Stimulated activated CD4-positive, alpha-beta T cell treated with anti-CD3 and anti-CD28 coated beads, TNF-alpha, amount 100 ng/mL, for 48 hours (primary cell): ENCODE measurements at regions not wholly inside any gene's neighbourhood (a gene's known extent, or its start where the extent isn't known, plus 50 kb on each side); places are given as distances from the start of the nearest gene placed in this dataset.

ENCODE experiments used
- DNase-seq, 3 donors: peaks; one replicate each; pipeline ENCODE4 v3.0.0-alpha.2; 2020; ENCODE audit warnings: low read depth in 3 of 3

DNA sequence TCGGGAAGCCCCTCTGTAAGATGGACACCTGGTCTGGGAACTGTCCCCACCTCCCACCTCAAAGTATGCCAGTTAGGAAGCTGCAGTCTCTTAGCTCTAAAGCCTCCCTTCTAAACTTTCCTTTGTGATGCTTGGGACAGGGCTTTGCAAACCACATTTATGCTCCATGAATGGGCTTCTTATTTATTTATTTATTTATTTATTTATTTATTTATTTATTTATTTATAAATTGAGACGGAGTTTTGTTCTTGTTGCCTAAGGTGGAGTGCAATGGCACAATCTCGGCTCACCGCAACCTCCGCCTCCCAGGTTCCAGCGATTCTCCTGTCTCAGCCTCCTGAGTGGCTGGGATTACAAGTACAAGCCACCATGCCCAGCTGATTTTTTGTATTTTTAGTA, 1009.4 kb downstream of the TYW1 start:
- no peak for DNase-seq

DNA sequence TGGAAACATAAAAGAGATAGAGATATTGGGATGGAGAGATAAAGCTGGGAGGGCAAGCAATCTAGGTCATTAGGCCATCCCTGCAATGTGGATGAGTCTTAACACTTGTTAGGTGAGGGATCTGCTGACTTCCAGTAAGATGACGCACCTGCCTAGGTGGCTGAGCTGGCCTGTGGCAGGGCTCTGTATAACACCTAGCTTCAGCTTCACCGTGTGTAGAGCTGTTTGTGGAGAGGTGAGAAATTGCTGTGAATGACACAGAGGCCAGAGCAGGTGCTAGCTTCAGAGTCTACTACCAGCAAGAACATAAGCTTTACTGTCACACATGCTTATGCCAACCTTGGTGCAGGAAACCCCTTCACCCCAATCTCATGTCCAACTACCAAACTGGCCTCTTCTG, 1010.0 kb downstream of the TYW1 start:
- DNase-seq: no peak

DNA sequence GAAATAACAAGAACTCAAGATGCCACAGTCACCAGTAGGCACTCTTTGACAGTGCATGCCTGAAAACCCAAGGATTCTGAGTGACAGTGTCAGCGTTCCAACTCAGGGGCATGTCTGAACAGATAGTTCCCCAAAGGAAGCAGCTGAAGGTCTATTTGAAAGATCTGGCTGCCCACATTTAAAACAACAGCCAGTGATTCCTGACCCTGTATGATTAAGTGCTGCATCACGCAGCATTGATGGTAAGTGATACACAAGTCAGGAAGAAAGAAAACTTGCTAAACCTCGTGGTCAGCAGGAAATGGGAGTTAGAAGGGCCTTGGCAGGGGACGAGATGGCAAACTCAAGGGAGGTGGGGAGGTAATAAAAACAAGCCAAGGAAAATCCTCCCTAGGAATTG, 1013.1 kb downstream of the TYW1 start:
- no peak for DNase-seq

DNA sequence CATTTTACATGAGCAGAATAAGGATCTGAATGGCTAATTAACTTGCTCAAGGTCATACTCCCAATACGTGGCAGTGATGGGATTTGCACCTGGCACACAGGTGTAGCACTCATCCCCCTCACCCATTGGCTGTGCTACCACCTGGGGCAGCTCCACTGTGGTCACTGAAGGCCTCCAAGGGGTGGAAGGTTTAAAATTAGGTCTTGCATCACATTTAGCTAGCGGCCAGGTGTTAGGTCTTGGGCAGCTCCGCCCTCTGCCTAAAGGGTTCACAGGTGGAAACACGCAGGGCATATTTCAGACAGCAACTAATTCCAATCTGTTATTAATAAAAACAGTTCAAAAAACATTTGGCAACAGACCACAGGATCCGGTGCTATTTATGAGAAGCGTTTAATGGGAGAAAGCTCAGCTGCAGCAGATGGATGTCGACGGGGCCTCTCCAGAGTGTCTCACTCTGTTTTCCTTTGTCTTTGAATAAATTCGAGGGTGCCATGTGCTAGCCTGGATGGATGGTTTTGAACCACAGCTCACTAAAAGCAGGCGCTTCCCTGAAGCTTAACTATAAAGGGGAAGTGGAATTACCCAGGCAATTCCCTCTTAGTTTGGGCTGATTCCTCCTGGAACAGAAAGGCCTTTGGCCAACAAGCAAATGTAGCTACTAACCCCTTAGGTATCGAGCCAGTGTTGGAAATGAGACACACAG, 1017.6 kb downstream of the TYW1 start:
- DNase-seq: no peak

DNA sequence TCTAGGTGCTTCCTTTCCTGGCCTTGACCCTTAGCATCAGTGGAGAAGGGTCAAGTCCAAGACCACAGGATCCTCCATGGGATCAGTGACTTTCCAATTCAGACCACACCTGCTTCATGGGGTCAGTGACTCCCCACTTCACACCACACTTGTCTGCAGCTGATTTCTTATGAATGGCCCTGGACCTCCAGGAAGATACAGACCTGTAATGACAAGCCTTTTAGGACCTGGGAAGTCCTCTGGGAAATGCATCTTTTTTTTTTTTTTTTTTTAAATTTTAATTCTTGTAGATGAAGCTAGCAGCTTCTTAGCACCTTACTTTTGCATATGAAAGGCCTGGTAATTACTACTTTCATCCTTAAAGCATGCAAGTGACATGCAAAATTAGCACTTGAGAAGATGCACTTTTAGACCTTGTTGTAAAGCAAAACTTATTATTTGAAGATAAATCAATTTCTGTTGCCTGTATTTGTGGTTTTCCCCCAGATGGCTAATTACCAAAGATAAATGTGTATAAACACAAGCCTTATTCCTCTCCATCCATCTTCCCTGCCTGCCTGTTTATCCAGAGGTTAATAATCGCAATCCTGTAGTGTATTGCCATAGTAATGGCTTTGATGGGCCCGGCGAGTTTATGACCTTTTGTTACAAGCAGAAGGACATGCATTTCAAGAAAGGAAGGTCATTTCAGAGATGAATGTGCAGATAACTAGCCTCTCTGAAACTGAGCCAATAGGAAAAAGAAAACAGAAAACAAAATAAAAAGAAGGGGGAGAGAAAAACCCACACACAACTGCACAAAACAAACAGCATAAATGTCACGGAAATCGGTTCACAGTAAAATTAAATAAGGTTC, 1018.7 kb downstream of the TYW1 start:
- no peak for DNase-seq

DNA sequence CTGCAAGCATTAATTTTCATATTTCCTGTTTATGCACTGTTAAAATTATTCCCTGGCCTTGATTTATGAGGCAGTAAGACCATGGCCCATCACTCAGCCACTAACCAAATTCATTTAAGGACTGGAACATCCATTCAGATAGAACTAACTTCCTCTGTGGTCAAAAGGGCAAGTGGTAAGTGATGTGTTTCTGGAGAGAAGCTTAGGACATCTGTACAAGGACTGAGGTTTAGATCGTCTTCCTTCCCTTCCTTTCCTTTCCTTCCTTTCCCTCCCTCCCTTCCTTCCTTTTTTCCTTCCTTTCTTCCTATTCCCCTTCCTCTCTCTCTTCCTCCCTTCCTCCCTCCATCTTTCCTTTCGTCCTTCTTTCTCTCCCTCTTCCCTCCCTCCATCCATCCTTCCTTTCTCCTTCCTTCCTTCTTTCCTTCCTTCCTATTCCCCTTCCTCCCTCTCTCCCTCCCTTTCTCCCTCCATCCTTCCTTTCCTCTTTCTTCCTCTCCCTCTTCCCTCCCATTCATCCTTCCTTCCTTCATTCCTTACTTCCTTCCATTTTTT, 1019.4 kb downstream of the TYW1 start:
- DNase-seq: no peak

DNA sequence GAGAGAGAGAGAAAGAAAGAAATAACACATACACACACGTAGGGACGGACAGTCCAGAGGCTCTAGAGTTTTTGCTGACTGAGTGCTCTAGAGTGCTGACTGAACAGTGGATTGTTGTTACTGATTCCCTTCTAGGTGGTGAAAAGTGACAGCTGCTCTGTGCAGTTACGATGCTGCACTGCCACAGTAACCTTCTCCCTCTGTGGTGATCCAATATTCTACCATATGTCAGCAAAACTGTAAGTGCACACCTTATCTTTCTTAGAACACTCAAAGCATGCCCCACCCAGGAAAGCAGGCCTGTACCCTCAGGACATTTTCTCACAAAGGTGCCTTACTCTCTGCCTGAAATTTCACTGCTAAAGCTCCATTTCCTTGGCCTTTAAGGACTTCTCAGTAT, 1023.5 kb downstream of the TYW1 start:
- no peak for DNase-seq

DNA sequence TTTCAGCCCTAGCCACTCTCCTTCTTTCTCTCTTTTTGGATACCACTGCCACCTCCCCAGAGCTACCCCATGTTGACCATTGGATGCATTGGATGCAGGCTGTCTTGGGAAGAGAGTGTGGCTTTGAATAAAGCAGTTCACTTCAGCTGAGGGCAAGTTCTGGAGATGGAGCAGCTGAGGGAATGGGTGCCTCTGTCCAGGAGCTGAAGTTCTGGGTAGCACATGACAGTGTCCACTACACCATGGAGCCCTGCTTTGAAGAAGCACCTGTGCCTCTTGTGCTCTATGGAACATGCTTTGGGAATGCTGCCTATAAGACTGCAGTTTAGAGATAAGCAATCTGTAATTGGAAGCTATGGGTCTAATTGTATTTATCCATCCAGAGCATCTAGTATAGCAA, 1028.7 kb downstream of the TYW1 start:
- DNase-seq: no peak

DNA sequence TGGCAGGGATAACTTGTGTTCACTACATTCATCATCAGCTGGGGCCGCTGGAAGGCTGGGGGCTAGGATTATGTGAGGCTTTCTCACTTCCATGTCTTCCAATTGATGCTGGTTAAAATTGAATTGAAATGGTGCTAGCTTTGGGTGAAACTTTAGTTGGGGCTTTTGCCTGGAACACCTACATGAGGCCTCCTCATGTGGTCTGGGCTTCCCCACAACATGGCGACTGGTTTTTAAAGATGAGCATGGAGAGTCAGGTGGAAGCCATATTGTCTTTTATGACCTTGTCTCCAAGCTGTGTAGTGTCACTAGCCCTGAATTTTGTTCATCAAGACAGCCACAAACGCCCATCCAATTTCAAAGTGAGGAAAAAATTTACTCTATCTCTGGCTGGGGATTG, 1033.9 kb downstream of the TYW1 start:
- no peak for DNase-seq

DNA sequence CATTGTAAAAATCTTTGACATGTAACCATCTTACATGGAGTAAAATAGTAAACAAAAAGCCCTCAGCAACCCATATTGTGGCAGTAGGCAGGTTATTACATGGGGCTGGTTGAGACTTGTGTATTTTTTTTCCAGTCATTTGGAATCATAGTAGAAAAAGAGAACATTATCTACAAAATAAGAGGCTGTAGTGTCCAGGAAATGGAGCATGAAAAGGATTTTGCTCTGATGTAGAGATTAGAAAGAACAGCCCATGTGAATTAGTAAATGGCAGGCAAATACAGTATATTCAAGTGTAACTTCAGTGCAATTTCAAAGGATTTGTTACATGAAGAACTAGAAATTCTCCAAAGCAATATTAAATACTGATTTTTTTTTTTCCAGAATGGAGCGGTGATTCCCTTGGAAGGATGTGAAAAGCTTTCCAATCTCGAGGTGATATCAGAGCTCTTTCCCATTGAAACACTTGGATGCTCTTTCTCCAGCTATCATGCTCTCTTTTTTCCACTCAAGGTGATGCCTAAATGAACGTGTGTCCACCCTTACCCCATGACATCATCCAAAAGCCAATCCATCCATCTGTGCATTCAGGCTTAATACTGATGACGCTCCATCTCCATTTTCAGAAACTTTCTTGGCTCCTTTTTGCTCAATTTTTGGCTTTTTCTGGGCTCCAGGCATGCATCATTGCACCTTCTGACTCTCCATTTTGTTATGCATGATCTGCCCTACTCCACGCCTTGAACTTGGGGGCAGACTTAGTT, 1034.7 kb downstream of the TYW1 start:
- no peak for DNase-seq

DNA sequence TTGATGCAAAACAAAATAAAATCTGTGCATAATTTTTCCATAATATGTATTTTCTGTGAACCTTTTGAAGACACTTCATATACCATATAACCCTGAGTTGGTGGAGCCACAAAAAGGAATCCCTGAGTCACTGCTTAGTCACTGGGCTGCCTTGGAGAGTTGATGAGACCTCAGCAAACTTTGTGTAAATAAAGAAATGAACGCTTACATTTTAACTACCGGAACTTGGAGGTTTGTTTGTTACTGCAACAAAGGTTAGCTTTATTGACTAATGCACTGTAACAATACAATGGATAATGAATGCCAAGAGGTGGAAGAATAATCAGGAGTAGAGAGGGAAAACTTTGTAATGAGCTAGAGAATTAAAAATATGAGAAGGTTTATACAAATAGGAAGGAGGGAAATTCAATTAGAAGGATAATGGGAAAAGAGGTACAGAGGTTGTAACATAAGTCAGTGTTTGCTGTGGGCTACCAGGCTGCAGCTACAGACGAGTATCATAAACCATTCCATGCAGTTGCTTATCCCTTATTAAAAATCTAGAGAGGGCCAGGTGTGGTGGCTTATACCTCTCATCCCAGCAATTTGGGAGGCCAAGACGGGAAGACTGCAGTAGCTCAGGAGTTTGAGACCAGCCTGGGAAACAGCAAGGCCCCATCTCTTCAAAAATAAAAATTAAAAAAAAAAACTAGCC, 1042.1 kb downstream of the TYW1 start:
- no peak for DNase-seq

DNA sequence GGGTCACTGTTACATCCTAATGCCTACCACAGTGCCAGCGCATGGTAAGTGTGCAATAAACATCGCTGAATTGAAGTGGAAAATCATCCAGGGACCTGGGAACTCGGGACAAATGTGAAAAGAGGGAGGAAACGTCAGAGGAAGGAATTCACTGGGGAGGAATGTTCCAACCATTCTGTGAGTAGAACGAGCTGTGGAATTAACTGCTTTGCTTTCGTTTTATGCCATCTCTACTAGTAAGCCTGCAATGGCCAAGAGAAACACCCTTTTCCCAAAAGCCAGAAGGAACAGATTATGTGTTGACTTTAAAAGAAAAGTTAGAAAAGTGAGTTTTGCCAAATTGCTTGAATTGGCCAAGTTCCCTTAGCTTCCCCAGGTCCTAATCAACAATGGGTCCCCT, 1044.9 kb downstream of the TYW1 start:
- DNase-seq: no peak

DNA sequence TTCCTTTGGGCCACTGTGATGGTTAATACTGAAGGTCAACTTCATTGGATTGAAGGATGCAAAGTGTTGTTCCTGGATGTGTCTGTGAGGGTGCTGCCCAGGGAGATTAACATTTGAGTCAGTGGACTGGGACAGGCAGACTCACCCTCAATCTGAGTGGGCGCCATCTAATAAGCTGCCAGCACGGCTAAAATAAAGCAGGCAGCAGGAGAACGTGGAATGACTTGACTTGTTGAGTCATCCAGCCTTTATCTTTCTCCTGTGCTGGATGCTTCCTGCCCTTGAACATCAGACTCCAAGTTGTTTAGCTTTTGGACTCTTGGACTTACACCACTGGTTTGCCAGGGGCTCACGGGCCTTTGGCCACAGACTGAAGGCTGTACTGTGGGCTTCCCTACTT, 1046.9 kb downstream of the TYW1 start:
- DNase-seq: no peak

DNA sequence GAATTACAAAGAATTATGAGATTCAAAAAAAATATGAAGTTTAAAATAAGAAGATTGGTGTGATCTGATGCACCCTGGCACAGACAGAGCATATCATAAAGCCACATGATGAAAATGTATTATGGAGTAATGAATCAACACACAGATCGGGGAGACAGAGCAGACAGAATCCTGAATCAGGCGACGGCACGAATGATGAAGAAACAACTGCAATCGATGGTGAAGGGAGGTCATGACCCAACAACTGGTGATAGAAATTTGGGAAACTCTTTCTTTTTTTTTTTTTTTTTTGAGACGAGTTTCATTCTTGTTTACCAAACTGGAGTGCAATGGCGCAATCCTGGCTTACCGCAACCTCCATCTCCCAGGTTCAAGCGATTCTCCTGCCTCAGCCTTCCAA, 1054.0 kb downstream of the TYW1 start:
- DNase-seq: no peak

DNA sequence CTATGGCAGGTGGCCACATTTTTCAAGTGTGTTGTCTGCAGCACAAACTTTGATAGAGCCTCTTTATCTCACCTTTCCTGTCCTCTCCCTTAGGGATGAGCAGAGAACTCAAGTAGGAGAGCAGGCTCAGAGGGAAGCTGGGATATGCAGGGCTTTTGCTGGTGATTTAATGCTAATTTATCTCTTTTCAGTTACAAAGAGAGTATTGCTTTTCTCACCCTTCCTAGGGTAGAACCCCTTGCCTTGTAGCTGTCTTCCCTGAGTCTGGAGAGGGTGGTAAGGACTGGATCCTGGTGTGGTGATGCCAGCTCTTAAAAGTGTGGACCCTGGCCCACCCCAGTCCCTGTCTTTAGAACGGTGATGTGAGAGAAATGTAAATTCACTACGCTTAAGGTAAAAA, 1061.4 kb downstream of the TYW1 start:
- no peak for DNase-seq

DNA sequence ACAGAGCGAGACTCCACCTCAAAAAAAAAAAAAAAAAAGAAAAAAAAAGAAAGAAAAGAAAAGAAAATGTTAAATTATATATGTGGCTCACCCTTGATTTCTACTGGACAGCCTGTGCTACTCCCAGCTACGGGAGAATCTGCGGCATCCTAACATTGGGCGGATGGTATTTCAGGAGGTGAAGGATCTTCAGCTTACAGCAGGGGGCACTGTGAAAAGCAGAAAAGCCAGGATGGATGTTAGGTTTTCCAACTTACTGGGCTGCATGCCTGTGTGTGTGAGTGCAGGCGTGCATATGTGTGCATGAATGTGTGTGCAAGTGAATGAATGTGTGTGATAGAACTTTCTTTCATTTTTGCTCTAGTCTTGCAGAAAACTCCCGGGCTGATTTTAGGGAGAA, 1066.5 kb downstream of the TYW1 start:
- no peak for DNase-seq

DNA sequence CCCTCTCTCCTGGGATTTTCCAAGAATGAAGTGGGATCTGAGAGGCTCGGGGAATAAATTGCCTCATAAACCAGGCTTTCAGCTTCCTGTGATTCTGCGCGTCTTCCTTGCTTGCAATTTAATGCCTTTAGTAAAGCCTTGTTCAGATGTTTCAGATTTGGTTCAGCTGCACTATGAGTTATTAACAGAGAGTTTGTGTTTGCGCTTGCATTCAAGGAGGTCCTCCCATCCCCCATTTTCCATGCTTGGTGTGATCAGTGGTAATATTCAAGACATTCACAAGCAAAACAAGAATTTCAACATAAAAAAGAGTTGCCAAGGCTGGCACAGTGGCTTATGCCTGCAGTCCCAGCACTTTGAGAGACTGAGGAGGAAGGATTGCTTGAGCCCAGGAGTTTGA, 1068.9 kb downstream of the TYW1 start:
- no peak for DNase-seq

DNA sequence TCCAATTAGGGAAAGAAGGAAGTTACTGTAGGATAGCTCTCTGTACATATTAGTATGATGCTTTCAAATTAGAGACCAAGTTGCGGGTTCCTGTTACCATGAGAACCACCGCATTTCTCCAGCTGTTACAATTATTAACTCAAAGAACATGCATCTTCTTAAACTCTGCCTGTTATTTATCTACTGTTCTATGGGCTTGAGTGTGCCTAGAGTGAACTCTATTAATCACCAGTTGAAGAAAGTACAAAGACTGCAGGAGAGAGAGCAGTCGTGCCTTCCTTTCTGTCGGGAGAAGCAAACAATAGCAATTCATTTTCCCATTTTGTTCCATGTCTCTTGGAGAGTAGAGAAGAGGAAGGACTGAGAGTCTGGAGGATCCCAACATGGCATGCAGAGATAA, 1071.2 kb downstream of the TYW1 start:
- no peak for DNase-seq

DNA sequence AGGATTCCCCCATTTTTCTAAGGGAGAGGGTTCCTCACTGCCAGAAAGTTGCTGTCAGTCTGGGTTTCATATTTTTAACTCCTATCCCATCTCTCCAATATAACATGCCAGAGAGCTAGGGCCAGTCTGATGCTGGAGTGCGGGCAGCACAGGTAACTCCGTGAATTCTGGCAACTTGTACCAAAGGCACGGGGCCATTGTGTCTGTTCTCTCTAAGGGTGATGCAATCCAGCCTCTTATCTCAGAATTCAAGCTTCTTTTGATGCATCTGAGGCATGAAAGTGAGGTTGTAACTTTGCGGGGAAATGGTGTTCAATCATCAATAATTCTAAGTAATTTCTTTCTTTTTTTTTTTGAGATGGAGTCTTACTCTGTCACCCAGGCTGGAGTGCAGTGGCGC, 1074.4 kb downstream of the TYW1 start:
- DNase-seq: no peak

DNA sequence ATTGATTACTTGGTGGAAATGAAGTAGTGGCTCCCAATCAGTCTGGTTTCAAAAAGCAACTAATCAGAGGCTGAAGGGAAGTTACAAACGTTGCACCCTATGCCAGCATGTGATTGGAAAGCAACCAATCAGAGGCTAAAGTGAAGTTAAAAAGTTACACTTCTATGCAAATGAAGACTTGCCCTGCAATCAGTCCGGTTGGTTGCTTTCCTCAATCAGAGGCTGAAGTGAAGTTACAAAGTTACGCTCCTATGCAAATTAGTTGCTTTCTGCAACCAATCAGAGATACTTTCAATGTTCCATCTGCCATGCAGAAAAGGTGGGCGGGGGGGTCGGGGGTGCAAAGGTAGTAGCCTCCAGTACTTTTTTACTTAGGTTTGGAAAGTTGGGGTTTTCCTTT, 1077.1 kb downstream of the TYW1 start:
- DNase-seq: no peak

DNA sequence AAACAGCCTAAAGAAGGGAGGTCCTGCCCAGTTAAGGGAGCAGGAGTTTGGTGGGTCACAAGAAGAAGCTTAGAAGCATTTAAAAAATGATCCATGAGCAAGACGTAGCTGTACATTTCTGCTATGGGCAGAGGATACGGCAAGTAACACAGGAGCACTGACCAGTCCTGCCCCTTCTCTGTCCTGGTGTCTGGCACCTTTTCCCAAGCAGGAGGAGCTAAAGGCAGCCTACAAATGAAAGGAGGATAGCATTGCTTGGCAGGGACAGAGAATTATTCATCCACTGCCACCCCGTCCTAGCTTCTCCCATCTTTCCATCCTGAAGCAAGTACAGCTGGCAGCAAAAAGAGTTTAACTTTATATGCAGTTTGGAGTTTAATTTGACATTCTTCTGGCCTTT, 1077.6 kb downstream of the TYW1 start:
- no peak for DNase-seq

DNA sequence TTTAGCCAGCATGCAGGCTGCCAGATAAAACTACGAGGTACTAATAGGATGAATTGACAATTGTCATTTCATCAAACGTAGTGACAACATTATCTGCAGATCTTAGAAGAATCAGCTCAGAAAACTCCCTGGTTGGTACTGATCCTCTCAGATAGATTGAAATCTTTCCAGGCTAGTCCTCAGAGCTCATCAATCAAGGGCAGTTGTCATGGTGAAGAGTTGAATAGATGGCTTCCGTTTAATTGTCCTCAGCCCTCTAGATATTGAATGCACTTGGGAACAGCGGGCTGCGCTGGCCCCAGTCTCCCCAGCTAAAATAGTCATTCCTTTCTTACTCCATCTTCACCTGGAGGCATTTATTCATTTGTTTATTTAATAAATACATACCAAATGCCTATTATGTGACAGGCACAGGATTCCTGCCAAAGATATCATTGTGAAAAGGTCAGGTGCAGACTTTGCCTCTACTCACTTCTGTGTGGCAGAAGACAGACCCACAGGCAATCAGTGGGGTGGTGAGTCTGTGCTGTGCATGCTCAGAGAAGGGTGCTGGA, 1081.6 kb downstream of the TYW1 start:
- DNase-seq: no peak
